ENCODE measurements at regions not wholly inside any gene's neighbourhood (a gene's known extent, or its start where the extent isn't known, plus 50 kb on each side); places are given as distances from the start of the nearest gene placed in this dataset.

DNA sequence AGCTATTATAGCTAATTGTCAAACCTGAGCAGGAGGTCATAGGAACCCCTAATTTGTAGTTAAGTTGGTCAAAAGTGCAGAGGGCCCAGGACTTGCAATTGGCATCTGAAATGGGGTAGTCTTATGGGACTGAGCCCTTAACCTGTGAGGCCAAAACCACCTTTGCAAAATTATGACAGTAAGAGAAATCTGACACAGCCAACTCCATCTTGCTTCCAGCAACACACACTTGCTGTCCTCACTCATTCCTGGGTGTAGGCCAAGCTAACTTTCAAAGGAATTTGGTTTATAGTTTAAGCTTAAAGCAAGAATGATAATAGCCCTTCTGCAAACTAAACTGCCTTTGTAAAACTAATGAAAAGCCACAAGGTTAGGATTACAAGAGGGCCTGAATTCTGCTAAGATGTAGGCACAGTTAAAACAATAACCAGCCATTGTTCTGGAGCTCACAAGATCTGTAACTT, 57.6 kb upstream of the FRMD4B start:
- no peaks in the 10 kb centered on the region for H3K27me3 ChIP-seq (replicated peaks; ENCODE audit: insufficient read depth)
- no peak for DNase-seq (ENCODE audit: low spot score)
- H3K27ac ChIP-seq, result no peak overlapping the region
- intact Hi-C loops (cut with DNase I), result loop anchor here (5.0 kb wide), 1 partner anchor 94 kb away; no protein-coding TSS in a partner anchor
- H3K4me1 ChIP-seq (replicated peaks), result no peaks in the 10 kb centered on the region
- no peak overlapping the region for H3K4me3 ChIP-seq
- H3K36me3 ChIP-seq, result no peaks in the 10 kb centered on the region
- TF ChIP-seq POLR2A (IDR thresholded peaks at IDR 0.05) (no peak), POLR2AphosphoS5 (IDR thresholded peaks at IDR 0.05) (no peak)
- TF ChIP-seq, protein P1, sequence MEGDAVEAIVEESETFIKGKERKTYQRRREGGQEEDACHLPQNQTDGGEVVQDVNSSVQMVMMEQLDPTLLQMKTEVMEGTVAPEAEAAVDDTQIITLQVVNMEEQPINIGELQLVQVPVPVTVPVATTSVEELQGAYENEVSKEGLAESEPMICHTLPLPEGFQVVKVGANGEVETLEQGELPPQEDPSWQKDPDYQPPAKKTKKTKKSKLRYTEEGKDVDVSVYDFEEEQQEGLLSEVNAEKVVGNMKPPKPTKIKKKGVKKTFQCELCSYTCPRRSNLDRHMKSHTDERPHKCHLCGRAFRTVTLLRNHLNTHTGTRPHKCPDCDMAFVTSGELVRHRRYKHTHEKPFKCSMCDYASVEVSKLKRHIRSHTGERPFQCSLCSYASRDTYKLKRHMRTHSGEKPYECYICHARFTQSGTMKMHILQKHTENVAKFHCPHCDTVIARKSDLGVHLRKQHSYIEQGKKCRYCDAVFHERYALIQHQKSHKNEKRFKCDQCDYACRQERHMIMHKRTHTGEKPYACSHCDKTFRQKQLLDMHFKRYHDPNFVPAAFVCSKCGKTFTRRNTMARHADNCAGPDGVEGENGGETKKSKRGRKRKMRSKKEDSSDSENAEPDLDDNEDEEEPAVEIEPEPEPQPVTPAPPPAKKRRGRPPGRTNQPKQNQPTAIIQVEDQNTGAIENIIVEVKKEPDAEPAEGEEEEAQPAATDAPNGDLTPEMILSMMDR (IDR thresholded peaks at IDR 0.05), result no peak
- H3K9me3 ChIP-seq, result no peaks in the 10 kb centered on the region

DNA sequence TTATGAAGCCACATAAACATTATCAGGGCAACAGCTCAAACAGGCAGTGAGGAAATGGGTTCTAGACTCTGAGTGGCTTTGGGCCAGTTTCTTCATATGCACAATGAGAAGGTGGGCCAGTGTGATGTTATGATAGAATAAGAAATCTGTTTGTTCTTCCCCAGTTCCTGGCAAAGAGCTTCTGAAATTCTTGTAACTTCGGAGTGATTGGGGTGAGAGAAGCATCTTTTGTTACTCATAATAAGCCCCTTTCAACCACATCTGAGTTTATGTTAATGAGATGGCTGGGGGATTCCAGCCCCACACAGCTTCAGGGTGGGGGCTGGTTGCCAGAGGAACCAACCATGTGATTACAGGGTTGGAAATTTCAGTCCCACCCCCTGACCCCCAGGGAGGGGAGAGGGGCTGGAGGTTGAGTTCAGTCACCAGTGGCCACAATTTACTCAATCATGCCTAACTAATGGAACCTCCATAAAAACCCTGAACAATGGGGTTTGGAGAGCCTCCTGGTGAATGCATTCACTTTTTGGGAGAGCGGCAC, 57.0 kb upstream of the FRMD4B start:
- Histone ChIP-seq H3K4me1 (replicated peaks) (no peaks in the 10 kb centered on the region), H3K4me3 (no peak overlapping the region), H3K9me3 (no peaks in the 10 kb centered on the region), H3K27me3 (replicated peaks; ENCODE audit: insufficient read depth) (no peaks in the 10 kb centered on the region), H3K36me3 (no peaks in the 10 kb centered on the region), H3K27ac (no peak overlapping the region)
- TF ChIP-seq, protein P1 (IDR thresholded peaks at IDR 0.05), result no peak
- no peak for TF ChIP-seq POLR2AphosphoS5 (IDR thresholded peaks at IDR 0.05)
- TF ChIP-seq POLR2A (IDR thresholded peaks at IDR 0.05), result no peak
- intact Hi-C loops (cut with DNase I), result loop anchor here (5.0 kb wide), 1 partner anchor 94 kb away; no protein-coding TSS in a partner anchor
- no peak for DNase-seq (ENCODE audit: low spot score)
- 69% methylated on average over 2 of the region's 2 CpGs for WGBS

DNA sequence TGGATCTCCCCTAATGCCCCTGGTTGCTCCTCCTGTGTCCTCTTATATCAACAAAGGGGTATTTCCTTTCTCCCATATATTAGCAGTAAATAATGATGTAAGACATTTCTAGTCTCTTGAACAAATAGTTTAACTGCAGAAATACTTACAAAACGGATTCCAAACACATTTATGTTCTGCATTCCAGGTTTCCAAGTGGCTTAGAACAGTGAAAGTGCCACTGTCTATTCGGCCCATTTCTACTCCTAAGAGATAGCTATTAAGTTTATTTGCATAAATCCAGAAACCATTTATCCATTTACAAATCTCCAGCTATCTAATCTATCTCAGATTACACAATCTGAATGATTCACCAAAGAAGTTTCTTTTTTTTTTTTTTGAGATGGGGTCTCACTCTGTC, 55.8 kb upstream of the FRMD4B start:
- TF ChIP-seq POLR2A (IDR thresholded peaks at IDR 0.05) (no peak), POLR2AphosphoS5 (IDR thresholded peaks at IDR 0.05) (no peak)
- TF ChIP-seq, protein P1 (IDR thresholded peaks at IDR 0.05), result no peak
- Histone ChIP-seq H3K4me3 (no peak overlapping the region), H3K4me1 (replicated peaks) (no peaks in the 10 kb centered on the region), H3K36me3 (no peaks in the 10 kb centered on the region), H3K9me3 (no peaks in the 10 kb centered on the region), H3K27me3 (replicated peaks; ENCODE audit: insufficient read depth) (no peaks in the 10 kb centered on the region), H3K27ac (no peak overlapping the region)
- no peak for DNase-seq (ENCODE audit: low spot score)
- 32% methylated on average over 2 of the region's 2 CpGs for WGBS
- intact Hi-C loops (cut with DNase I), result loop anchor here (5.0 kb wide), 1 partner anchor 96 kb away; no protein-coding TSS in a partner anchor

- no peaks in the 10 kb centered on the region for H3K9me3 ChIP-seq
- DNase-seq (ENCODE audit: low spot score), result no peak
- WGBS, result 88% methylated on average over 1 of the region's 1 CpG
- H3K4me3 ChIP-seq, result no peak overlapping the region
- no peaks in the 10 kb centered on the region for H3K27me3 ChIP-seq (replicated peaks; ENCODE audit: insufficient read depth)
- H3K27ac ChIP-seq, result no peak overlapping the region
- intact Hi-C loops (cut with DNase I), result loop anchor here (5.0 kb wide), 1 partner anchor 96 kb away; no protein-coding TSS in a partner anchor
- TF ChIP-seq POLR2AphosphoS5 (IDR thresholded peaks at IDR 0.05) (no peak), POLR2A (IDR thresholded peaks at IDR 0.05) (no peak)
- TF ChIP-seq, protein P1 (IDR thresholded peaks at IDR 0.05), result no peak
- H3K4me1 ChIP-seq (replicated peaks), result no peaks in the 10 kb centered on the region
- H3K36me3 ChIP-seq, result no peaks in the 10 kb centered on the region
Measured at GRCh38 chr3:69441040-69441439, 55.2 kb upstream of the FRMD4B start.

DNA sequence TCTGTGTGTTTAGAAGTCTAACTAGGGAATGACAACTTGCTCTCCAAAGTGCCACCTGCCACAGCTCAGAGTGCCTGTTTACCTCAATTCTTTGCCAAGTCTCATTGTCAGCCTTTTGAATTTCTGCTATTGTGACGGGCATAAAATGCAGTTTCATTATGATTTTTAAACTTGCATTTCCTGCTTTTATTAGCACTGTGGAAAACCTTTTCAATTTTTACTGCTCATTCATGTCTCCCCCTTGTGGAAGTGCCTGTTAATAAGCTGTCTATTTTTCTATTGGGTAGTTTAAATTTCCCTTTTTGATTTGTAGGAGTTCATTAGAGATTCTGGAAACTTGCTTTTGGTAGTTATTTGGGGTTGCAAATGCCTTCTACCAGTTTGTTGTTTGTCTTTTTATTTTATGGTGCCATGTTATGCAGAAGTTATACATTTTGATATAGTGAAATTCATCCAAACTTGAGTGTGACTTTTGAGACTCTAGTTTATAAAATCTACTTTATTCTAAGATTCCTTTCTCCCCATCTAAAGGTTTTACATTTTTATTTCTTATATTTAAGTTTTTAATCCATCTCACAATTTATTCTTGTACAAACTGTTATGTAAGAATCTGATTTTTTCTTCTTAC, 53.9 kb upstream of the FRMD4B start:
- TF ChIP-seq, protein P1 (IDR thresholded peaks at IDR 0.05), result peak in 3 of 4 experiments; percentile 35 to 65 (median 58)
- TF ChIP-seq POLR2AphosphoS5 (IDR thresholded peaks at IDR 0.05), result no peak
- Histone ChIP-seq H3K9me3 (no peaks in the 10 kb centered on the region), H3K4me3 (no peak overlapping the region), H3K27ac (no peak overlapping the region), H3K4me1 (replicated peaks) (no peaks in the 10 kb centered on the region), H3K27me3 (replicated peaks; ENCODE audit: insufficient read depth) (no peaks in the 10 kb centered on the region), H3K36me3 (no peaks in the 10 kb centered on the region)
- WGBS, result 3% methylated on average over 1 of the region's 1 CpG
- intact Hi-C loops (cut with DNase I), result loop anchor here (5.0 kb wide), 2 partner anchors 98 to 233 kb away; no protein-coding TSS in a partner anchor
- DNase-seq (ENCODE audit: low spot score), result no peak
